ENCODE measurements at regions not wholly inside any gene's neighbourhood (a gene's known extent, or its start where the extent isn't known, plus 50 kb on each side); places are given as distances from the start of the nearest gene placed in this dataset.

- TF ChIP-seq CTCF (conservative IDR thresholded peaks at IDR 0.05 in 1 of 2, IDR thresholded peaks at IDR 0.05 in 1 of 2; ENCODE audit: low read depth in 1 of 2, low read length in 2 of 2) (no peak), EZH2 (IDR thresholded peaks at IDR 0.05; ENCODE audit: low read length, missing control alignments) (no peak)
Measured at GRCh38 chr6:137788248-137788647, 78.8 kb upstream of the TNFAIP3 start.
